PC-3 (cell line): ENCODE measurements at regions not wholly inside any gene's neighbourhood (a gene's known extent, or its start where the extent isn't known, plus 50 kb on each side); places are given as distances from the start of the nearest gene placed in this dataset.

Experiments used
- ATAC-seq: fragments of 200-7000 bp; cut with Tn5 transposase; 2 replicates; pipeline ENCODE4 v1.9.1; 2020; ENCODE audit warnings: mild to moderate bottlenecking, moderate library complexity
- BruUV-seq: library from RNA; stranded (reverse); fragments of 400-500 nt; replicated peaks from 2 replicates; lab custom pipeline; 2021; lab: Mats Ljungman, UMichigan
- CTCF ChIA-PET: fragments of 300-600 bp; sonication (Branson Sonifier 250); formaldehyde crosslinking; loops from one replicate; lab custom pipeline; 2022; ENCODE audit warnings: antibody characterized with exemption; lab: Charles Lee
- POLR2A ChIA-PET: fragments of 300-600 bp; sonication (Branson Sonifier 250); formaldehyde crosslinking; loops from one replicate; lab custom pipeline; 2022; ENCODE audit warnings: antibody characterized with exemption; ENCODE audit not compliant: unreplicated experiment; lab: Charles Lee
- DNase-seq: peaks from one replicate; pipeline ENCODE4 v3.0.0-alpha.2; 2015
- H2AFZ ChIP-seq: fragments of 300-600 bp; sonication (generic); 2 replicates; pipeline ENCODE4 v1.6.0; 2016; ENCODE audit warnings: antibody characterized with exemption, low read length
- H3F3A ChIP-seq: fragments of 300-600 bp; sonication (generic); one replicate; pipeline ENCODE4 v1.6.0; 2017; ENCODE audit warnings: antibody characterized with exemption, low read length, control low read depth, mild to moderate bottlenecking; ENCODE audit not compliant: unreplicated experiment
- H3K27ac ChIP-seq: fragments of 300-600 bp; sonication (generic); 2 replicates; pipeline ENCODE4 v1.5.1; 2016; ENCODE audit warnings: mild to moderate bottlenecking, low read length
- H3K27me3 ChIP-seq: fragments of 300-600 bp; sonication (generic); 2 replicates; pipeline ENCODE4 v1.6.1; 2016; ENCODE audit warnings: low read length, mixed read lengths
- H3K36me3 ChIP-seq: fragments of 300-600 bp; sonication (generic); 2 replicates; pipeline ENCODE4 v1.6.1; 2016; ENCODE audit warnings: low read depth, mixed run types, low read length, mixed read lengths
- H3K4me1 ChIP-seq: fragments of 300-600 bp; sonication (generic); 2 replicates; pipeline ENCODE4 v1.5.1; 2016; ENCODE audit warnings: low read length; ENCODE audit not compliant: insufficient read depth
- H3K4me2 ChIP-seq: fragments of 300-600 bp; sonication (generic); 2 replicates; pipeline ENCODE4 v1.6.0; 2016; ENCODE audit warnings: low read length
- H3K4me3 ChIP-seq: fragments of 300-600 bp; sonication (generic); 2 replicates; pipeline ENCODE4 v1.5.1; 2016; ENCODE audit warnings: mild to moderate bottlenecking, low read length, mixed read lengths
- H3K79me2 ChIP-seq: fragments of 300-600 bp; sonication (generic); 2 replicates; pipeline ENCODE4 v1.6.1; 2017; ENCODE audit warnings: low read length, mixed read lengths
- H3K9ac ChIP-seq: fragments of 300-600 bp; sonication (generic); 2 replicates; pipeline ENCODE4 v1.6.0; 2016; ENCODE audit warnings: mild to moderate bottlenecking, low read length
- H3K9me2 ChIP-seq: fragments of 300-600 bp; sonication (generic); replicated peaks from 2 replicates; pipeline ENCODE4 v1.6.1; 2016; ENCODE audit warnings: mixed run types, low read length, mixed read lengths
- H3K9me3 ChIP-seq: fragments of 300-600 bp; sonication (generic); 2 replicates; pipeline ENCODE4 v1.6.1; 2016; ENCODE audit warnings: low read length, mixed read lengths
- H4K20me1 ChIP-seq: fragments of 300-600 bp; sonication (generic); 2 replicates; pipeline ENCODE4 v1.6.1; 2016; ENCODE audit warnings: low read length, mixed read lengths
- EZH2 ChIP-seq: fragments of 300-600 bp; sonication (generic); IDR thresholded peaks from one replicate; pipeline ENCODE4 v1.6.1; 2017; ENCODE audit warnings: antibody characterized with exemption, mild to moderate bottlenecking, low read length; ENCODE audit not compliant: unreplicated experiment
- EZH2phosphoT487 ChIP-seq: fragments of 300-600 bp; sonication (generic); IDR thresholded peaks from 2 replicates; pipeline ENCODE4 v1.6.1; 2018; ENCODE audit warnings: mild to moderate bottlenecking, antibody characterized with exemption, low read length, borderline replicate concordance
- intact Hi-C: fragments of 100-400 bp; cut with micrococcal nuclease; formaldehyde crosslinking; loops from 2 replicates; pipeline ENCODE4 v1.9.0; 2023
- TF ChIP-seq, protein P1 (sequence below): fragments of 300-600 bp; sonication (generic); conservative IDR thresholded peaks from 2 replicates; pipeline ENCODE4 v1.5.1; 2017; ENCODE audit warnings: antibody characterized with exemption, low read depth, mild to moderate bottlenecking, low read length

- Histone ChIP-seq H3K27me3 (no peaks in the 10 kb centered on the region), H3F3A (no peaks in the 10 kb centered on the region), H3K4me2 (no peak overlapping the region), H4K20me1 (no peaks in the 10 kb centered on the region), H2AFZ (no peak overlapping the region), H3K36me3 (no peaks in the 10 kb centered on the region), H3K4me3 (no peak overlapping the region), H3K9ac (no peak overlapping the region), H3K79me2 (no peaks in the 10 kb centered on the region), H3K9me3 (no peaks in the 10 kb centered on the region), H3K4me1 (peaks cover 12% of the 10 kb centered on the region; the same call in 1 of the 2 replicates), H3K9me2 (no peaks in the 10 kb centered on the region), H3K27ac (no peak overlapping the region)
- TF ChIP-seq, protein P1, sequence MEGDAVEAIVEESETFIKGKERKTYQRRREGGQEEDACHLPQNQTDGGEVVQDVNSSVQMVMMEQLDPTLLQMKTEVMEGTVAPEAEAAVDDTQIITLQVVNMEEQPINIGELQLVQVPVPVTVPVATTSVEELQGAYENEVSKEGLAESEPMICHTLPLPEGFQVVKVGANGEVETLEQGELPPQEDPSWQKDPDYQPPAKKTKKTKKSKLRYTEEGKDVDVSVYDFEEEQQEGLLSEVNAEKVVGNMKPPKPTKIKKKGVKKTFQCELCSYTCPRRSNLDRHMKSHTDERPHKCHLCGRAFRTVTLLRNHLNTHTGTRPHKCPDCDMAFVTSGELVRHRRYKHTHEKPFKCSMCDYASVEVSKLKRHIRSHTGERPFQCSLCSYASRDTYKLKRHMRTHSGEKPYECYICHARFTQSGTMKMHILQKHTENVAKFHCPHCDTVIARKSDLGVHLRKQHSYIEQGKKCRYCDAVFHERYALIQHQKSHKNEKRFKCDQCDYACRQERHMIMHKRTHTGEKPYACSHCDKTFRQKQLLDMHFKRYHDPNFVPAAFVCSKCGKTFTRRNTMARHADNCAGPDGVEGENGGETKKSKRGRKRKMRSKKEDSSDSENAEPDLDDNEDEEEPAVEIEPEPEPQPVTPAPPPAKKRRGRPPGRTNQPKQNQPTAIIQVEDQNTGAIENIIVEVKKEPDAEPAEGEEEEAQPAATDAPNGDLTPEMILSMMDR: no peak
- TF ChIP-seq EZH2 (no peak), EZH2phosphoT487 (no peak)
- intact Hi-C loops: no loop called here
- DNase-seq (no peak), ATAC-seq (no peak)
- ChIA-PET CTCF (no interaction called here), POLR2A (no interaction called here)
- no TSS peak for BruUV-seq
Observed at GRCh38 chr13:79807554-79807953, 326.6 kb downstream of the NDFIP2 start.

DNA sequence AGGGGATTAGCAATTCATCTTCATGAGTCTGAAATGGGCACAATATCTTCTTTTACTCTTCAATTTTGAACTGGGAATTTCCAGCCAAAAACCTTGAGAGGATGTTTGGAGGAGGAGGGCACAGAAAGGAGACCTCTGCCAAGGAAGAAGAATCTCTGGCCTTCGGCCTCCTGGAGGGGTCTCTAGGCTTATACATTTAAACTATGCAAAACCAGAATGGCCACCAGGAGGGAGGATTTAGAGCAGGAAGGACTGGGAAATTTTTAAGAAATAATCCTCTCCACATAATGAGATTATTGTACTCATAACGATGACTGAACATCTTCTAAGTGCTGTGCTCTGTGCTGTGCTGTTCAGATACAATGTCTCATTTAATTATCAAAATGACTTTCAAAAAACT is 325.9 kb downstream of the NDFIP2 start:
- no peak for TF ChIP-seq EZH2phosphoT487
- no peak for TF ChIP-seq EZH2
- TF ChIP-seq, protein P1: no peak
- ATAC-seq (no peak), DNase-seq (no peak)
- Histone ChIP-seq H3K27me3 (no peaks in the 10 kb centered on the region), H3K4me1 (peaks cover 12% of the 10 kb centered on the region; the same call in 1 of the 2 replicates), H3K9ac (no peak overlapping the region), H3K9me2 (no peaks in the 10 kb centered on the region), H3K79me2 (no peaks in the 10 kb centered on the region), H4K20me1 (no peaks in the 10 kb centered on the region), H3F3A (no peaks in the 10 kb centered on the region), H3K9me3 (no peaks in the 10 kb centered on the region), H3K27ac (no peak overlapping the region), H3K4me3 (no peak overlapping the region), H2AFZ (no peak overlapping the region), H3K36me3 (no peaks in the 10 kb centered on the region), H3K4me2 (no peak overlapping the region)
- no TSS peak for BruUV-seq
- ChIA-PET CTCF (no interaction called here), POLR2A (no interaction called here)
- intact Hi-C loops: no loop called here

DNA sequence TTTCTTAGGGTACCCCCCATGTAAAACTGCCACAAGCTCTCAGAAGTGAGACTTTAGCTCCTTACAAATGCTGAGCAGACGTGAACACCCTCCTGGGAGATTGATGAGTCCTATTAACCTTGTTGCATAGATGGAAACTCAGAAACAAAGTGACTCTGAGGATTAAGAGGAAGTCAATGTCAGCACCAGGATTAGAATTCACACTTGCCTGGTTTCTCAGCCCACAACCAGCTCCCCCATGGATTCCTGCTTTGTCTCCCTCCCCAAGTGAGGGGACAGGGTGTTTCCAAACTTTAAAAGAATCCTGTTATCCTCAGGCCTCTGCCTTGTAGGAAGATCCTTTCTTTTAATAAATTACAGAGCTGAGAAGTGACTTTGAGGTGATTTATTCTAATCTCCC is 324.4 kb downstream of the NDFIP2 start:
- H3K9me2 ChIP-seq: no peaks in the 10 kb centered on the region
- no peak overlapping the region for H3K9ac ChIP-seq
- H3K27ac ChIP-seq: no peak overlapping the region
- H2AFZ ChIP-seq: no peak overlapping the region
- POLR2A ChIA-PET: no interaction called here
- TF ChIP-seq, protein P1: no peak
- TF ChIP-seq EZH2 (no peak), EZH2phosphoT487 (no peak)
- H4K20me1 ChIP-seq: no peaks in the 10 kb centered on the region
- H3K27me3 ChIP-seq: no peaks in the 10 kb centered on the region
- no TSS peak for BruUV-seq
- DNase-seq: no peak
- H3K4me1 ChIP-seq: peaks cover 2% of the 10 kb centered on the region; the same call in 1 of the 2 replicates
- H3K4me2 ChIP-seq: no peak overlapping the region
- no peaks in the 10 kb centered on the region for H3K36me3 ChIP-seq
- H3K4me3 ChIP-seq: no peak overlapping the region
- no peaks in the 10 kb centered on the region for H3K79me2 ChIP-seq
- no peak for ATAC-seq
- intact Hi-C loops: no loop called here
- CTCF ChIA-PET: no interaction called here
- no peaks in the 10 kb centered on the region for H3F3A ChIP-seq
- no peaks in the 10 kb centered on the region for H3K9me3 ChIP-seq
